Muscle of back (tissue), 3 donors: ENCODE measurements at regions not wholly inside any gene's neighbourhood (a gene's known extent, or its start where the extent isn't known, plus 50 kb on each side); places are given as distances from the start of the nearest gene placed in this dataset.
A peak's percentile ranks its signal among the peaks of the same experiment; 100 is the strongest.
"Not testable (repeated sequence)": the region's sequence is repeated elsewhere in the genome, so short reads cannot be mapped to it uniquely, and the experiment has no call there.

Experiments used
- DNase-seq, 3 donors: peaks; one replicate each; pipeline versions ENCODE4 v3.0.0 to v3.0.0-alpha.2; 2013

DNA sequence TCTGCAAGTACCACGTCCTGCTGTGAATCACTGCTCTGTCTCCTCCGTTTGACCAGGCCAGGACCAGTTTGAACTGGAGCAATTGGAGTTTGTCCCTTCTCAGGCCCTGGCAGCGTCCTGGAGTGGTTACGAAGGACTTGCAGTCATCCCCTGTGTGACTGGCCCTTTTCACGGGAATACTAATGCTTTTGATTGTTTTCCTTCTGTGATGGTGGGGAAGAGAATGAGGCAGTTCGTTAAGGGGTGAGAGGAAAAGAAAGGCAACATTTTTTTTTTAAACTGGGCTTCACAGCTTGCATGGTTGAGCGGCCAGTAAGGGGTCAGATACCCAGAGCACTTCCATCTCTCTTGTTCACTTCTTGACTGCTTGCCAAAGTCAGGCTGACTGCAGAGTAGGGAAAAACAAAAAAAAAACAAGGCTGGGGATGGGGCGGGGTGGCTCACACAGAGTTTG lies 153.5 kb upstream of the STK32A start:
- no peak for DNase-seq

DNA sequence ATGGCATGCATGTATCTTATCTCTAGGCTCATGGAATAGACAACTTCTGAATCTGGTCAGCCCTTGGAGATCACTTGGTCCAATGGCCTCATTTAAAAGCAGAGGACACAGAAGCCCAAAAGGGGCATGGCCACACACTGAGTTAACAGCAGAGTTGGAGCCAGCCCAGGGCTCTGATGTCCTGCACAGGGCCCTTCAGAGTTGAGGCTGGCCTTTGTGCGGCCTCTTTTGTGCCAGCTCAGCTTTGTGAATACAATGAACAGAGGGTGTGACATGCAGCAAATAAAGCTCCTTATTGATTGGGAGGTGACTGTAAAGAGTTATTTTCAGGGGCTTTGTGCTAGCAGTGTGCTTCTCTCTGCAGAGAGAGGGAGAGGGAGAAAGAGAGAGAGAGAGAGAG lies 150.1 kb upstream of the STK32A start:
- no peak for DNase-seq

DNA sequence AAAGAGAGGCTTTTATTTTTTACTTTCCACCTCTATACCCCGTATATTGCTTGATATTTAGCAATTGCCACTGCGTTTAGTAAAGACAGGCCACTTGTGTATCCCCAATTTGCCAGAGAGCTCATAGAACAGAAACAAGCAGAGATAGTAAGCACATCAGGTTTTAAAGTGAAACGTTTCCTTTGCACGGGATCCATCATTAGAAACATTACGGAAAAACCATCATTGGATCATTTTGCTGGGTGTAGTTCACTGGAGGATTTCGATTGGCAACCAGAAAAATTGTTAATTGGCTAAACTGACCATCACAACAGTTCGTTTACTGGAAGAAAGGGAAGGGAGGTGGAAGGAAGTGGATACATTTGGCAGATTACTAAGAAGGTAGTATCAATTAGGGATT lies 149.4 kb upstream of the STK32A start:
- no peak for DNase-seq

DNA sequence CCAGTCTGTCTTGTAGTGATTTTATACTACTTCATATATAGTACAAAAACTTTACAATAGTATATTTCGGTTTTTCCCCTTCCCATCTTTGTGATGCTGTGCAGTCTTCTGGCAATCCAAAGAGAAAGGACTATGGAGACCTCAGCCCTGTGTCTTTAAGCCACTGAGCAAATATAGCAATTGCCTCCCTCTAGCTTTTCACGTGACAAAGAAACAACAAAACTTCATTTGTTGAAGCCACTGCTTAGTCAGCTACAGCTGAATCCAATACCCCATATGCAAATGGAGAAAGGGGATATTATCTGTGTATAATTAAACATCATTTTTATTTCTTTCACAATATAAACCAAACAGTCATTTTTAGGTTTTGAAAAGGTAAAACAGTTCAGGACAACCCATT lies 142.8 kb upstream of the STK32A start:
- DNase-seq: no peak

DNA sequence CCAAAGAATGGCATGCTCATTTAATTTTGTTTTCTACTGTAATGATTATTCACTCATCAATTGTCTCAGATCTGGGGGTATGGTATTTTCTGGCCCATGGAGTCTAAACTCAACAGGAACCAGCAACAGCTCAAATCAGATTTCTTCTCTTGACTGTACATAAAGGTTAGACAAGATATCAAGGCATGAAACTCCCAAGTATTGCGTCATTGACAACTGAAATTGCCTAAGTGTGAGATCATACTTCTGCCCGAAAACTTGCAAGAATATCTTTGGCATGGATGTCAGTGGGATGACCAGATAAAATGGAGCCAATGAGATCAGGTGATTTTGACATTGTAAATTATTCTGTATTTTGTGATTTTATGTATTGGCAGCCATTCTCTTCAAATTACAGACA lies 141.7 kb upstream of the STK32A start:
- DNase-seq: no peak

DNA sequence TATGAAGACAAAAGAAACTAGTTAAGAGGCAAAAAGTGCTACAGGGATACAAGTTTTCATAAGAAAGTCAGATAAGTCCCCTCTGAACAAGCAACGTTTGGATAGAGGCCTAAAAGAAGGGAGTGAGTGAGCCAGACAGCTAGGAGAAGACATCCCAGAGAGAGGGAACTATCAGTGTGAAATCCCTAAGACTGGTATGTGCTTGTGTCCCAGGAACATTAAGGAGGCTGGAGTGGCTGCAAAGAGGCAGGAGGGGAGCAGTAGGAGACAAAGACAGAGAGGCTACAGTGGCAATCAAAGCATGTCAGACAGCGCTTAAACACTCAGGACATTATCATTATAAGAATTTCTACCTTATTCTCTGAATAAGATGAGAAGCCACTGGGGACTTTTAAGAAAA lies 139.1 kb upstream of the STK32A start:
- DNase-seq: no peak

DNA sequence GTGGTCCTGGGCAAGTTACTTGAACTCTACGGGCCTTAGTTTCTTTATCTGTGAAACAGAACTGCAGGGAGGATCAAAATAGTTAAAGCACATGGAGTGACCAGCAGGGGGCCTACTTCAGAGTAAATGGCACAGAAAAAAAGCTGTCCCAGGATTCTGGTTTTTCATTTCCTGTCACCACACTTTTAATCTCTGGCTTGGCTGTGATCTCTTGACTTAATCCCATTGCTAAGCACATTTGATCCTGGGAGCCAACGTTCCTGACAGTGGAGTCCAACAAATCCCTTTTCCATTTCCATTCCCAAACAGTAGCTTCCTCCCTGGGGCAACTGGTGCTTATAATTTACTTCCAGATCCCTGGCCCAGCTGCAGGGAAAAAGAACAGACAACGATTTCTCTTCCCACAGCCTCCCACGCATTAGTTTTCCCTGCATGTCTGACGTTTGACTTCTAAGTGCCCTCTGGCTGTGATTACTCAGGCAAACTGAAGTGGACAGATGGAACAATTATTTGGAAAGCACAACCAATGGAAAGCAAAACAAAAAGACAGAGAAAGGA lies 136.5 kb upstream of the STK32A start:
- DNase-seq: peak in 2 of 3 donors; percentile 19 to 58

DNA sequence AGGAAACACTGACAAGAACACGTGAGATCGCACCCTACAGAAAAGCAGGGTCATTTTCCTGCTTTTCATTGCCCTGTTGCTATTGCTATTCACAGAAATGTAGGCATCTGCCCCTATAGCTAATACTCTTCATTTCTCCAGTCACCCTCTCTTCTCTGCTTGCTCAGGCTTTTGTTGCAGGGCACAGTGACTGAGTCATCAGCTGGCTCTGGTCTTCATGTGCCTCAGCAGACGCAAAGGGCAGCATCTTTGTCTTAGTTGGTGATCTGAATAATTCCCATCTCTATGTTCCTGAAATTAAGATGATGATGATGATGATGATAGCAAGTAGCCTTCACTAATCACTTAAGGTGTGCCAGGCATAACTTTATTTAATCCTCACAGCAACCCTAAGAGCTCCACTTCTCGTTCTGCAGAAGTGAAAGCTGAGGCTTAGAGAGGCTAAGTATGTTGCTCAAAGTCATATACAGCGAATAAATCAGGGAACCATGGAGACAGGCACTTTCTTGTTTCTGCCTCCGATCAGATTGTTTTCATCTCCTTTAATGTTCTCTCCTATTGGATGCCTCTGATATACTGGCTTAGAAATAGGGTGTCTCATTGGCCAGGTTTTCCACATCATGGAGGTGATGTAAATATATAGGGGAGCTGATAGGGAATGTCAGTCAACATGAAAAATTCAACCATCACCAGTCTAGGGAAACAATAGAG lies 133.0 kb upstream of the STK32A start:
- DNase-seq: no peak

DNA sequence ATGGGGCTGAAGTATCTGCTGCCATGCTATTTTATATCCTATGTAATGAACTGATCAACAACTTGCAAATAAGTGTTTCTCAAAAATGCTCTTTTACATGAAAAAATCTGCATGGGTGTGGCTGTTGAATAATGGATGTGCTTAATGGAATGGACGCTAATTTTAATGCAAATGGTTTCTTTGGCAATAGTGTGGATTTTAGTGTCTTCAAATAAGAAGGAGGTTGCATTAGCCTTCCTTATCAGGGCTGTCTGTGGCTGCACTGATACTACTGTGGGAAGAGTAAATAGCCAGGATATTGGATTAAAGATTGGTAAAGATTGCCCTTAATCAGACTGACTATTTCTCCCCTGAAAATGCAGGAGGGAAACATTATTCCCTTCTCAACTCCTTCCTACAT lies 121.9 kb upstream of the STK32A start:
- DNase-seq: no peak

DNA sequence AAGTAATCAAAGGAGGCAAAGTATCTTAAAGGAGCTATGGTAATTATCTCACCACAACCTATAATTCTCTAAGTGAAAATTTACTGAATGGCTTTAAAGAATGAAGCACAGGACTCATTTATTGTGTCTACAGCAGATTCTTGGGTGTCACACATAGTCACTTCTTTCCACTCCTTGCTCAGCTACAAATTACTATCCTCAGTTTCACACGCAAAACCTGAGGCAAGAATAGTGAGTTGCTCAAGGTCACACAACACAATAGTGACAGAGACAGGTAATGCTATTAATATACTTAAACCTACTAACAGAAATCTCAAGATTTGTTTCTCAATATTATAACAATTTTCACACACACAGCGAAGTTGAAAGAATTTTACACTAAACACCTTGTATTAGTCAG lies 120.9 kb upstream of the STK32A start:
- DNase-seq: no peak

DNA sequence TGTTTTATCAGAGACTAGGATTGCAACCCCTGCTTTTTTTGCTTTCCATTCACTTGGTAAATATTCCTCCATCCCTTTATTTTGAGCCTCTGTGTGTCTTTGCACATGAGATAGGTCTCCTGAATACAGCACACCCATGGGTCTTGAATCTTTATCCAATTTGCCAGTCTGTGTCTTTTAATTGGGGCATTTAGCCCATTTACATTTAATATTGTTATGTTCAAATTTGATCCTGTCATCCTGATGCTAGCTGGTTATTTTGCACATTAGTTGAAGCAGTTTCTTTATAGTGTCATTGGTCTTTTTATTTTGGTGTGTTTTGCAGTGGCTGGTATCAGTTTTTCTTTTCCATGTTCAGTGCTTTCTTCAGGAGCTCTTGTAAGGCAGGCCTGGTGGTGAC lies 95.1 kb upstream of the STK32A start:
- DNase-seq: not testable (repeated sequence)

DNA sequence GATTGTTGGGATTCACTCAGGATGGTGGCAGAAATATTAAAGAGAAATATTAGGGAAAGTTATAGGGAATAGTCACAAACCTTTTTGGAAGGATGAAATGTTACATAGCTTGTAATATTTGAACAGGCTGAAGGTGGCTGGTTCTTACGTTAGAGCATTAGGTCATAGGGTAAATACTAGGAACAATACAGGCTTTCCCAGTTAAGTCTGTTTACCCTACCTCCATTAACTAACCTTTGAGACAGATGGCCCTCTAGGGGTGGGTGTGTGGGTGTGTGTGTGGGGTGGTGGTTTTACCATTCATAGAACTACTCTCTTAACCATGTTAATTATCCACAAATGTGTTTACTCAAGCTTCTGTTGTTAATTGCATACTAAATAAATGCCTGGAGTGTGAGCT lies 94.3 kb upstream of the STK32A start:
- DNase-seq: no peak

DNA sequence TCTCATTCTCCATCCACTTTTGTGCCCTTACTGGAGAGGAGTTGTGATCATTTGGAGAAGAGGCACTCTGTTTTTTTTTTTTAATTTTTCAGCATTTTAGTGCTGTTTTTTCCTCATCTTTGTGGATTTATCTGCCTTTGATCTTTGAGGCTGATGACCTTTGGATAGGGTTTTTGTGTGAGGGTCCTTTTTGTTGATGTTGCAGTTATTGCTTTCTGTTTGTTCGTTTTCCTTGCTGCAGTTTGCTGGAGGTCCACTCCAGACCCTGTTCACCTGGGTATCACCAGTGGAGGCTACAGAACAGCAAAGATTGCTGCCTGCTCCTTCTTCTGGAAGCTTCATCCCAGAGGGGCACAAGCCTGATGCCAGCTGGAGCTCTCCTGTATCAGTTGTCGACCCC lies 93.2 kb upstream of the STK32A start:
- DNase-seq: not testable (repeated sequence)

DNA sequence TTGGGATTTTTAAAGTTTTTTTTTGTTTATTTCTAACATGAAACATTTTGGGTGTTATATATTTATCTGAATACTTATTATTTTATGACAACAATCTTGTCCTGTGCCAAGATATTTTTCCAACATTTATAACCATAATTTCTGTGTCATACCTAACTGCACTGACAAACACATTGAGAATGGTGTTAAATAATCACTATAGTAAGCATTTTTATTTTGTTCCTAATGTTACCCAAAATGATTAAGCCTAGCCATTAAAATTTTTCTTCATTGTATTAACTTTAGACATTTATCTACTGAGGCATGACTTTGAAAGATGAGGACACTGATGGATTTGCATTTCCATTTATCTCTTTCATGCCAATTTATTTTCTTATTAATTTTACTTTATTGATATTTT lies 91.6 kb upstream of the STK32A start:
- DNase-seq: no peak

DNA sequence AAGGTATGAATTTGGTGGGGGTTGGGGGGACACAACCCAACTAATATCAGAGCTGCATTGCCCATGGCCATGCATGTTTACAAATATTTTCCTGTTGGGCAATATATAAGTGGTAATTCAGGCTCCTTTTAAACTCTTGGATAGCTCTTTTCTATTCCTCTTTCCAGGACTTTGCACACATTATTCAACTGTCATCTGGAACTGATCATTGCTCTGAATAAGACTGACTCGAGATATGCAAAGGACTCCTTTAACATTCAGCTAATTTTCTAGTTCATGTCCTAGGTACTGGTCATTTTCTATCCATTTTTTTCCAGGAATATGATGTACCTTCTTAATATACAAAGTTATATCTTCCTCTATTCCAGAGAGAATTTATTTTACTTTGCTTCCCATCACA lies 89.5 kb upstream of the STK32A start:
- no peak for DNase-seq

DNA sequence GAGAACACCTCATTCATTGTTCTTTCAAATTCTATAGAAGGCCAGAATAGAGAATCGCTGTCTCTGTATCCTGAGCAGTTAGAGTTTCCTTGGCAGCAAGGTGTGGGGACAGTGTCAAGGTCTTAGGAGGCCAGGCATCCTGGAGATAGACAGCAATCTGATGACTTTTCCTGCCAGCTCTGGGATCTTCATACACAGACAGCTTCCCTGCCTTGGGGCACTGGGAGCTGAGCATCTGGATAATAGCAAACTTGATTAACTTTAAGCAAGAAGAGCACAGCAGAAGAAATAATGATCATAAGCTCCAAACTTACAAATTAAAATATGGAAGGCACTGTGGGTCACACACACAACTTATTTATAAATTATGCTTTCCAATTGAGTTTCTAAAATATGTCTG lies 86.1 kb upstream of the STK32A start:
- no peak for DNase-seq

DNA sequence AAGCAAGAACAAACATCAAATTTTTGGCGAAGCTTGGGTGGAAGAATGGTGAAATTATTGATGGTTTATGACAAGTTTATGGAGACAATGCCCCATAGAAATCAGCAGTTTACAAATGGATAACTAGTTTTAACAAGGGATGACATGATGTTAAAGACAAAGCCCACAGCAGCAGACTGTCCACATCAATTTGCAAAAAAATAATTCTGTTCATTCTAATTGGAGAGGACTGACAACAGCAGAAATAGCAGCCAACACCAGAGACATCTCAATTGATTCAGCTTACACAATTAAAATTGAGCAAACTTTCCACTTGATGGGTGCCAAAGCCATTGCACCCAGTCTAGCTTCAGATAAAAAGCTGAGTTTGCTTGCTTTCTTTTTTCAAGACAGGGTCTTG lies 82.7 kb upstream of the STK32A start:
- no peak for DNase-seq

DNA sequence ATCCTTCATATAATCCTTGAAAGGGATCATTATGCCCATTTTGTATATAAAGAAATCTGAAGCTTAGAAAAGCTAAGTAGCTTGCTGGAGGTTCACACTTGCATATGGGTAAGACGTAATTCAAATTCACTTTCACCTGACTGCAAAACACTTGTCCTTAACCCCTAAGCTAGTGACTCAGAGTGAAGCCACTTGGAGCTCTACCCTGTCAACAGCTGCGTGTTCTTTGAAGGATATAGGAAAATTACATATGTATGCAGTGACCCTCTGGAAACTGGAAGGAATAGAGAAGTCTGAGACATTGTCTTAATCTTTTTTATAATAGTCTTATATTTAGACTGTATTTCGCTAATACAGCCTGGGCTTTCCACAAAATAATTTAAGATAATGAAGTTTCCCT lies 80.0 kb upstream of the STK32A start:
- DNase-seq: no peak

DNA sequence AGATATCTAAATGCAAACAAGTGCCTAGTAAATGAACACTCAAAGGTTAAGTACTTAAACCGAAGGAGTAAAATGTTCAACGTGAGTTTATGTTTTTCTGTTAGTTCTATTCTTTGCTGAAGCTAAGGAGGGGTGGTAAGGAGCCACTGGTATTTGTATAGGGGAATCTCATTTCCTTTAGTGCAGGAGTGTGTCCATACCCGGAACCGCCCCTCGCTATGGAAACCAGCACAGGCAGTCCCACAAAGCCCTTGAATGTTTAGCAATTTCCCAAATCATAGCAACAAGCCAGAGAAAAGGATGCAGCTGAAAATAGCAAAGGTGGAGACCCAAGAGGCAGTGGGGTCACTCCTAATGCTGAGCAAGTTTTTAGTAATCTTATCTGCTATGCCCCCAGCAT lies 78.8 kb upstream of the STK32A start:
- no peak for DNase-seq

DNA sequence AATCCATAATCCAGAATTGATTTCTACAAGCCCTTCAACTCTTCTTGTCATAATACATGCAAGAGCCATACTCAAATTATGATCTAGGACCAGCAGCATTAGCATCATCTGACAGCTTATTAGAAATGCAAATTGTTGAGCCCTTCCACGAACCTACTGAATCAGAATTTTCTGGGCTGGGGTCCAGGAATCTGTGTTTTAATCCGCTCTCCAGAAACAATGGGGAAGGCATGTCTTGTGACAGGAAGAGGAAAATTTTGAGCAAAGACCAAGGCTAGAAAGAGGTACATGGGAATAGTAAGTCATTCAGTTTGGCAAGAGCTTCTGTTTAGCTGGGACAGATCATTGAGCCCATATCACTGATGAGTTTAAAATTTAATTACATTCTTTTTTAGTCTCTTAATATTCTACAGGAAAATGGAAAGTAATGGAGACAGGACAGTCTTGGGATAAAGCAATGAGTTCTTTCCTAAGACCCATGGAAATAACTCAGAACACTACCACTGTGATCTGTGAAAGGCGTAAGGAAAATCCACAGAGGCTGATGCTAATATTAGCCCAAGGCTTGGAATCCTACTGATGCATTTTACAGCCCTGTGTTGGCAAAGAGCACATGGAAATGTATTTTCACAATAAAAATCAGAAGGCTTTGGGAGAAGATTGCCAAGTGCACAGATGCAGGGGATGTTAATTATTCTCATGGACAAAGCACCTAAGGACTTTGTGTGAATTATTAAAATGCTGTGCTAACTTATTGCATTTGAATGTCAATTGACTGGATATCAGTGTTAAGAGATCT lies 73.7 kb upstream of the STK32A start:
- DNase-seq: peak in 2 of 3 donors; percentile 43 to 61

DNA sequence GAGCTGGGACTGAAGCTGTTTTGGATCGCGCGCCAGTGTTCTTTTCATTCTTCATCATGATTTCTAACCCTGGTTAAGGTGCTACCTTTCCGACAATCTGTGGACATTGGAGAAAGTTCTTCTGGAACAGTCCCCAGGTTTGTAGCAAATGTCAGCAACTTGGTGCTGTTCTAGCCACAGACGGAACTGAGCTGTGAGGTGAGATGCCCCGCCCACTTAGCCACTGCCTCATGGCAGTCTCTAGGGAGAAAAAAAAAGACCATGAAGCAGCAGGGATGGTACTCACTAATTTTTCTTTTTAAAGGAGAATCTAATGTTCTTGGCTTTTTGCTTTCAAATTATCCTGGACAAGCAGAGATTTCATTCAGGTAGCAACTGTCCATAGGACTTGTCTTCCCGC lies 72.1 kb upstream of the STK32A start:
- no peak for DNase-seq

DNA sequence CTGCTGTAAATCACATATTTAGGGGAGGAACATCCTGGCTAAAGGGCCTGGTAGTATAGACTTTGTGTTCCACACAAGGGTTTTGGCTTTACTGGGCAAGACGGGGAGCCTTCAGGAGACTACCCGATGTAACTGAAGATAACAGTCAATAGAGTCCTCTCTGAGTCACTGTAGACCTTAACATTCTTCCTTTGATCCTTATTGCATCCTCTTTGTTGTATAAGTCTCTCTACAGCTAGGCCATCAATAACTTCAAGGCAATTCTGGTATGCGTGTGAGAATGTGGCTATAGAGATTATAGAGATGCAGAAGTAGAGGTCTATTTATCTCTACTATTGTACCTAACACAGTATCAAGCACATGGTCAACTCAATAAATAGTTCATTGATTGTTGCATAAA lies 67.3 kb upstream of the STK32A start:
- DNase-seq: no peak

DNA sequence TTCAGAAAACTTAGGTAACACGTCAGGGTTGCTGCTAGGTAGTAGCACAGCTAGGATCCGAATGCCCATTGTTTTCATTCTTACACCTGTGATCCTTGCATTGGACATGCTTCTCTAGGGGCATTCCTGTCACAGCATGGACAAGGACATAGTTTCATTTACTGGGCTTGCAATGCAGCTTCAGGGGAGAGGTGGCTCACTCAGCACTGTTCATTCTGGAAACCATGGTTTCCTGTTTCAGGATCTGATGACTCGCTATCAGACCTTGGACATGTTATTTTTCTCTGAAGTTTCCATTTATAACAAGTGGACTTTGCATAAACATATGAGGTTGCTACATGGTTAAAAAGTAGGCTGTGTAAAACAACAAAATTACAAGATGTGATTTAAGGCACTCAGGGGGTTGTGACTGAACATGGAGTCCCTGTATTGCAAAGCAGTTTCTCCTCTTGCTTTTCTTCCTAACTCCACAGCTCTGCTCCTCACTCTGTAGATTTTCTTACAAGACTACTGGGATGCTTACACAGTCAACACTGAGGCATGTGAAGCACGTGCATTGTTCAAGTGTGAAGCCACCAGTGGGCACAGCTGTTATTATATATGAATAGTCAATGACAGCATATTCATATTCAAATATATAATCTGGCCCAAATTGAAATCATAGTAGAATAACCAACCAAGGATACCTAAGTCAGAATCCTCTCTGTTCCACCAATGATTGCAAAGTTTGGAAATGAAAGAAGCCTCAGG lies 66.1 kb upstream of the STK32A start:
- DNase-seq: no peak
